Loucy (cell line): ENCODE measurements at regions not wholly inside any gene's neighbourhood (a gene's known extent, or its start where the extent isn't known, plus 50 kb on each side); places are given as distances from the start of the nearest gene placed in this dataset.

Source experiments
- CTCF ChIP-seq: fragments of 200-600 bp; sonication (generic); conservative IDR thresholded peaks from 2 replicates; pipeline ENCODE4 v1.5.1; 2014; ENCODE audit warnings: mild to moderate bottlenecking, antibody characterized with exemption, low read length
- EZH2phosphoT487 ChIP-seq: fragments of 200-600 bp; IDR thresholded peaks from 2 replicates; pipeline ENCODE4 v1.6.1; 2018; ENCODE audit warnings: antibody characterized with exemption, mild to moderate bottlenecking, moderate library complexity, borderline replicate concordance

GRCh38 chr6:156281266-156281665 is 495.9 kb upstream of the ARID1B start:
- TF ChIP-seq CTCF, result no peak
- TF ChIP-seq EZH2phosphoT487, result no peak
